ENCODE measurements at regions not wholly inside any gene's neighbourhood (a gene's known extent, or its start where the extent isn't known, plus 50 kb on each side); places are given as distances from the start of the nearest gene placed in this dataset.

DNA sequence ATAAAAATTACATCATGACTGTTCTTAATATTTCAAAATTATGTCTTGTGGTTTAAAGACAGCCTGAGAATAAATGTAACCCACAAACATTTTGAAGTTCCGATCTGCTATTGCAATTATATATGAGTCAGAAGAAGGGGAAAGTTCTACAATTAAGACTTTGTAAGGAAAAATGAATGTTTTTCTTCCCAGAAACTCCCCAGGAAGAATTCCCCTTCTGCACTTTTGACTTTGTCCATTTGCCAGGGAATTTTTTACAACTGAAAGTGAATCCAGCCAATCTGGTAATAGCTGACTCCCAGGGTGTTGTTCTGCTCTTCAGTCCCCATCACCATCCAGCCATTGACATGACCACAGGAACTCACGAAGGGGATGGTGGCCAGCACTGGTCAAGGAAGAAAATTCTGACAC, 61.6 kb upstream of the NOCT start:
- TF ChIP-seq, protein P1, sequence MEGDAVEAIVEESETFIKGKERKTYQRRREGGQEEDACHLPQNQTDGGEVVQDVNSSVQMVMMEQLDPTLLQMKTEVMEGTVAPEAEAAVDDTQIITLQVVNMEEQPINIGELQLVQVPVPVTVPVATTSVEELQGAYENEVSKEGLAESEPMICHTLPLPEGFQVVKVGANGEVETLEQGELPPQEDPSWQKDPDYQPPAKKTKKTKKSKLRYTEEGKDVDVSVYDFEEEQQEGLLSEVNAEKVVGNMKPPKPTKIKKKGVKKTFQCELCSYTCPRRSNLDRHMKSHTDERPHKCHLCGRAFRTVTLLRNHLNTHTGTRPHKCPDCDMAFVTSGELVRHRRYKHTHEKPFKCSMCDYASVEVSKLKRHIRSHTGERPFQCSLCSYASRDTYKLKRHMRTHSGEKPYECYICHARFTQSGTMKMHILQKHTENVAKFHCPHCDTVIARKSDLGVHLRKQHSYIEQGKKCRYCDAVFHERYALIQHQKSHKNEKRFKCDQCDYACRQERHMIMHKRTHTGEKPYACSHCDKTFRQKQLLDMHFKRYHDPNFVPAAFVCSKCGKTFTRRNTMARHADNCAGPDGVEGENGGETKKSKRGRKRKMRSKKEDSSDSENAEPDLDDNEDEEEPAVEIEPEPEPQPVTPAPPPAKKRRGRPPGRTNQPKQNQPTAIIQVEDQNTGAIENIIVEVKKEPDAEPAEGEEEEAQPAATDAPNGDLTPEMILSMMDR (IDR thresholded peaks at IDR 0.05) = no peak
- TF ChIP-seq POLR2A (IDR thresholded peaks at IDR 0.05) (no peak), EP300 (IDR thresholded peaks at IDR 0.05) (peak; percentile 43 to 72)
